ENCODE measurements at regions not wholly inside any gene's neighbourhood (a gene's known extent, or its start where the extent isn't known, plus 50 kb on each side); places are given as distances from the start of the nearest gene placed in this dataset.

DNA sequence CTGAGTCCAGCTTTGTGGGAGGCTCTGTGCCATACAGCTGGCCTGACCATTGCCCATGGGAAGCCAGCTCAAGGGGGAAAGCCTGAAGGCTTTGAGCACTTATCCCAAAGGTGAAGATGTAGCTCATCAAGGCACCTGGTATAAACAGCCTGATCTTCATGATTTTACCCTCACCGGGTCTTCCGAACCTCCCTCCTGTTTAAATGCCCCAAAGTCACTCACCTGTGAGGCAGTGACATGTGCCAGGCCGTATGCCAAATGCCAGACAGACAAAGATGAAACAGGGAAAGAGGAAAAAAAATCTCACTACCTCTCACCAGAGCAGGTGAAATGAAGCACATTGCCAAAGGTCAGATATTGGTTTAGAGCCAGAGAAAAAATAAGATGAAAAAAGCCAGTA lies 62.8 kb upstream of the ITSN2 start:
- Histone ChIP-seq H3K9ac (ENCODE audit: low read depth in 1 of 2, low read length in 2 of 2) (no peak overlapping the region), H3K36me3 (ENCODE audit: control insufficient read depth in 1 of 2, insufficient read depth in 2 of 2, low read length in 2 of 2) (no peaks in the 10 kb centered on the region), H3K4me3 (ENCODE audit: low read depth in 1 of 2, low read length in 2 of 2) (no peak overlapping the region), H3K27ac (ENCODE audit: low read depth, low read length) (no peak overlapping the region), H3K4me1 (ENCODE audit: control insufficient read depth in 1 of 2, insufficient read depth in 2 of 2, low read length in 2 of 2) (peaks cover 0 to 4% of the 10 kb centered on the region in 2 donors), H3K9me3 (ENCODE audit: control insufficient read depth in 1 of 2, low read length in 2 of 2) (no peaks in the 10 kb centered on the region), H3K27me3 (ENCODE audit: control insufficient read depth in 1 of 2, insufficient read depth in 2 of 2, low read length in 2 of 2) (no peaks in the 10 kb centered on the region)

DNA sequence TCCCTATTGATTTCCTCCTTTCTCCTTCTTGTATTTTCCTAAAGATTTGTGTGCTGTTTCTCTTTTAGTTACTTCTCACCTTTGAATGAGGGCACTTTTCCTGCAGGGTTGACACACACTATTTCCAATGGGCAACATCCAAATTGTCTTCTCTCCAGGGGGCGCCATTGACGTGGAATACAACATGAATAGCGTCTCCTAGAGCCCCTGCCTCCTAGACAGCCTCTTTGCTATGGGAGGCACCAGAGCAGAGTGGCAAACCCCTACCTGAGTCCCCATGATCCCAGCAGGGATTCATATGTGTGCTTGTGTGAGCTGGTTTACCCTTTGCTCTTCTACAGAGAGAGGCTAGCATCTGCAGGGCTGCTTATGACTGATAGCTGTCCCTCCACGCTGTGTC lies 61.3 kb upstream of the ITSN2 start:
- no peaks in the 10 kb centered on the region for H3K27me3 ChIP-seq (ENCODE audit: control insufficient read depth in 1 of 2, insufficient read depth in 2 of 2, low read length in 2 of 2)
- H3K36me3 ChIP-seq (ENCODE audit: control insufficient read depth in 1 of 2, insufficient read depth in 2 of 2, low read length in 2 of 2), result no peaks in the 10 kb centered on the region
- H3K9ac ChIP-seq (ENCODE audit: low read depth in 1 of 2, low read length in 2 of 2), result no peak overlapping the region
- H3K27ac ChIP-seq (ENCODE audit: low read depth, low read length), result no peak overlapping the region
- H3K4me3 ChIP-seq (ENCODE audit: low read depth in 1 of 2, low read length in 2 of 2), result no peak overlapping the region
- H3K4me1 ChIP-seq (ENCODE audit: control insufficient read depth in 1 of 2, insufficient read depth in 2 of 2, low read length in 2 of 2), result peaks cover 0 to 4% of the 10 kb centered on the region in 2 donors
- no peaks in the 10 kb centered on the region for H3K9me3 ChIP-seq (ENCODE audit: control insufficient read depth in 1 of 2, low read length in 2 of 2)

GRCh38 chr2:24420373-24420772 lies 60.0 kb upstream of the ITSN2 start:
- Histone ChIP-seq H3K27me3 (ENCODE audit: control insufficient read depth in 1 of 2, insufficient read depth in 2 of 2, low read length in 2 of 2) (no peaks in the 10 kb centered on the region), H3K4me1 (ENCODE audit: control insufficient read depth in 1 of 2, insufficient read depth in 2 of 2, low read length in 2 of 2) (peaks cover 0 to 4% of the 10 kb centered on the region in 2 donors), H3K27ac (ENCODE audit: low read depth, low read length) (no peak overlapping the region), H3K9ac (ENCODE audit: low read depth in 1 of 2, low read length in 2 of 2) (no peak overlapping the region), H3K9me3 (ENCODE audit: control insufficient read depth in 1 of 2, low read length in 2 of 2) (no peaks in the 10 kb centered on the region), H3K4me3 (ENCODE audit: low read depth in 1 of 2, low read length in 2 of 2) (no peak overlapping the region), H3K36me3 (ENCODE audit: control insufficient read depth in 1 of 2, insufficient read depth in 2 of 2, low read length in 2 of 2) (no peaks in the 10 kb centered on the region)

- Histone ChIP-seq H3K4me1 (ENCODE audit: control insufficient read depth in 1 of 2, insufficient read depth in 2 of 2, low read length in 2 of 2) (no peaks in the 10 kb centered on the region), H3K36me3 (ENCODE audit: control insufficient read depth in 1 of 2, insufficient read depth in 2 of 2, low read length in 2 of 2) (no peaks in the 10 kb centered on the region), H3K9me3 (ENCODE audit: control insufficient read depth in 1 of 2, low read length in 2 of 2) (no peaks in the 10 kb centered on the region), H3K27me3 (ENCODE audit: control insufficient read depth in 1 of 2, insufficient read depth in 2 of 2, low read length in 2 of 2) (no peaks in the 10 kb centered on the region), H3K27ac (ENCODE audit: low read depth, low read length) (no peak overlapping the region), H3K9ac (ENCODE audit: low read depth in 1 of 2, low read length in 2 of 2) (no peak overlapping the region), H3K4me3 (ENCODE audit: low read depth in 1 of 2, low read length in 2 of 2) (no peak overlapping the region)
These were observed 58.0 kb upstream of the ITSN2 start for GRCh38 chr2:24418166-24418841.

GRCh38 chr2:24412812-24413211 lies 52.5 kb upstream of the ITSN2 start:
- no peak overlapping the region for H3K27ac ChIP-seq (ENCODE audit: low read depth, low read length)
- H3K9ac ChIP-seq (ENCODE audit: low read depth in 1 of 2, low read length in 2 of 2), result no peak overlapping the region
- no peaks in the 10 kb centered on the region for H3K4me1 ChIP-seq (ENCODE audit: control insufficient read depth in 1 of 2, insufficient read depth in 2 of 2, low read length in 2 of 2)
- H3K36me3 ChIP-seq (ENCODE audit: control insufficient read depth in 1 of 2, insufficient read depth in 2 of 2, low read length in 2 of 2), result no peaks in the 10 kb centered on the region
- no peaks in the 10 kb centered on the region for H3K9me3 ChIP-seq (ENCODE audit: control insufficient read depth in 1 of 2, low read length in 2 of 2)
- no peak overlapping the region for H3K4me3 ChIP-seq (ENCODE audit: low read depth in 1 of 2, low read length in 2 of 2)
- no peaks in the 10 kb centered on the region for H3K27me3 ChIP-seq (ENCODE audit: control insufficient read depth in 1 of 2, insufficient read depth in 2 of 2, low read length in 2 of 2)

- H3K4me1 ChIP-seq (ENCODE audit: control insufficient read depth in 1 of 2, insufficient read depth in 2 of 2, low read length in 2 of 2), result no peaks in the 10 kb centered on the region
- no peaks in the 10 kb centered on the region for H3K9me3 ChIP-seq (ENCODE audit: control insufficient read depth in 1 of 2, low read length in 2 of 2)
- H3K4me3 ChIP-seq (ENCODE audit: low read depth in 1 of 2, low read length in 2 of 2), result no peak overlapping the region
- H3K36me3 ChIP-seq (ENCODE audit: control insufficient read depth in 1 of 2, insufficient read depth in 2 of 2, low read length in 2 of 2), result no peaks in the 10 kb centered on the region
- H3K27me3 ChIP-seq (ENCODE audit: control insufficient read depth in 1 of 2, insufficient read depth in 2 of 2, low read length in 2 of 2), result no peaks in the 10 kb centered on the region
- H3K27ac ChIP-seq (ENCODE audit: low read depth, low read length), result no peak overlapping the region
- H3K9ac ChIP-seq (ENCODE audit: low read depth in 1 of 2, low read length in 2 of 2), result no peak overlapping the region
These were observed 51.3 kb upstream of the ITSN2 start for GRCh38 chr2:24411488-24412151.

GRCh38 chr2:24410976-24411375 lies 50.6 kb upstream of the ITSN2 start:
- no peaks in the 10 kb centered on the region for H3K9me3 ChIP-seq (ENCODE audit: control insufficient read depth in 1 of 2, low read length in 2 of 2)
- H3K4me1 ChIP-seq (ENCODE audit: control insufficient read depth in 1 of 2, insufficient read depth in 2 of 2, low read length in 2 of 2), result no peaks in the 10 kb centered on the region
- no peak overlapping the region for H3K9ac ChIP-seq (ENCODE audit: low read depth in 1 of 2, low read length in 2 of 2)
- no peak overlapping the region for H3K4me3 ChIP-seq (ENCODE audit: low read depth in 1 of 2, low read length in 2 of 2)
- no peak overlapping the region for H3K27ac ChIP-seq (ENCODE audit: low read depth, low read length)
- H3K27me3 ChIP-seq (ENCODE audit: control insufficient read depth in 1 of 2, insufficient read depth in 2 of 2, low read length in 2 of 2), result no peaks in the 10 kb centered on the region
- no peaks in the 10 kb centered on the region for H3K36me3 ChIP-seq (ENCODE audit: control insufficient read depth in 1 of 2, insufficient read depth in 2 of 2, low read length in 2 of 2)

DNA sequence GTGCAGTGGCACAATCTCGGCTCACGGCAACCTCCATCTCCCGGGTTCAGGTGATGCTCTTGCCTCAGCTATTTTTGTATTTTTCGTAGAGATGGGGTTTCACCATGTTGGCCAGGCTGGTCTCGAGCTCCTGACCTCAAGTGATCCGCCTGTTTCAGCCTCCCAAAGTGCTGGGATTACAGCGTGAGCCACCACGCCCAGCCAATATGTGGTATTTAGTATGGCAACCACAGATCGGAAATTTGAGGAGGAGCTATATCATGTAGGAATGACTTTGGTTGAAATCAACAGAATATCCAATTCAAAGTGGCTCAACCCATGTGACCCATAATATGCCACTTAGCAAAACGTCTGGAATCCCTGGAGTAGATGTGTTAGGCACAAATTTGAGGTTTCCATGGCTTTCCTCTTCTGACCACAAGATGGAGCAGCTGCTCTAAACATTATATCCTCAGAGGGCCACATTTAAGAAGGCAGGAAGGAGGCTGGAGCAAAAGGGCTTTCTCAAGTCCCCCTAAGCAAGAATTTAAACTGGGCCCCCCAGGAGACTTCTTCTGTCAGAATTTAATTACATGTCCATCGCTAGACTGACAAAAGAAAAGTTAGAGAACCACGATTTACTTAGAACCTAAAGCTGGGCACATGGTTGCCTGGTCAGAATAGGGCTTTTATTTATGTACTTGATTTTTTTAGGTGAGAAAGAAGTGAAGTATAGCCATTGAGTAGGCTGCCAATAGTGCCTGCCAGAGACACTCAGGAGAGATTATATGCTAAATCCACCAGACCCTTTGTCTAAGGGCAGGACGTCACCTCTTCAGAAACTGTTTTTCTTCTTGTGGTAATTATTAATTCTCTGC lies 49.6 kb upstream of the ITSN2 start:
- no peaks in the 10 kb centered on the region for H3K36me3 ChIP-seq (ENCODE audit: control insufficient read depth in 1 of 2, insufficient read depth in 2 of 2, low read length in 2 of 2)
- H3K9ac ChIP-seq (ENCODE audit: low read depth in 1 of 2, low read length in 2 of 2), result no peak overlapping the region
- H3K9me3 ChIP-seq (ENCODE audit: control insufficient read depth in 1 of 2, low read length in 2 of 2), result no peaks in the 10 kb centered on the region
- no peak overlapping the region for H3K27ac ChIP-seq (ENCODE audit: low read depth, low read length)
- H3K4me1 ChIP-seq (ENCODE audit: control insufficient read depth in 1 of 2, insufficient read depth in 2 of 2, low read length in 2 of 2), result no peaks in the 10 kb centered on the region
- H3K27me3 ChIP-seq (ENCODE audit: control insufficient read depth in 1 of 2, insufficient read depth in 2 of 2, low read length in 2 of 2), result no peaks in the 10 kb centered on the region
- H3K4me3 ChIP-seq (ENCODE audit: low read depth in 1 of 2, low read length in 2 of 2), result no peak overlapping the region
